HCT116 (cell line): ENCODE measurements at regions not wholly inside any gene's neighbourhood (a gene's known extent, or its start where the extent isn't known, plus 50 kb on each side); places are given as distances from the start of the nearest gene placed in this dataset.

Experiments
- ATAC-seq: fragments of 200-7000 bp; cut with Tn5 transposase; 2 replicates; pipeline ENCODE4 v1.9.1; 2020; ENCODE audit warnings: mild to moderate bottlenecking, moderate library complexity
- BruUV-seq: library from RNA; stranded (reverse); fragments of 400-500 nt; replicated peaks from 2 replicates; lab custom pipeline; 2021; lab: Mats Ljungman, UMichigan
- CTCF ChIA-PET: fragments of 300-600 bp; sonication (Branson Sonifier 250); formaldehyde crosslinking; loops from one replicate; lab custom pipeline; 2021; ENCODE audit warnings: antibody characterized with exemption; lab: Charles Lee
- POLR2A ChIA-PET: fragments of 300-600, 350-600 bp; sonication (Branson Sonifier 250); formaldehyde crosslinking; loops from one replicate; lab custom pipeline; 2021; ENCODE audit warnings: antibody characterized with exemption; lab: Charles Lee
- RAD21 ChIA-PET, 2 experiments: fragments of 300-600 bp; sonication (Branson Sonifier 250); formaldehyde crosslinking; loops; one replicate each; lab custom pipeline; 2023; ENCODE audit warnings: low total read pairs in 2 of 2; ENCODE audit not compliant: uncharacterized antibody in 2 of 2, unreplicated experiment in 2 of 2, low non-redundant PET in 1 of 2; lab: Charles Lee
- DNase-seq: peaks from one replicate; pipeline ENCODE4 v3.0.0-alpha.2; 2010; ENCODE audit warnings: low read depth, low spot score
- H2AFZ ChIP-seq: fragments of 200-600 bp; shearing (Covaris generic), sonication (generic); 2 replicates; pipeline ENCODE4 v1.6.1; 2017; ENCODE audit warnings: low read depth, mixed run types, mixed read lengths, antibody characterized with exemption, low read length; ENCODE audit not compliant: poor library complexity, severe bottlenecking
- H3K27ac ChIP-seq: 2 replicates; pipeline ENCODE4 v1.5.1; 2012; ENCODE audit warnings: low read depth, low read length
- H3K27me3 ChIP-seq: fragments of 200-600 bp; sonication (generic); 2 replicates; pipeline ENCODE4 v1.6.1; 2016; ENCODE audit warnings: mixed run types, low read length, mixed read lengths; ENCODE audit not compliant: insufficient read depth
- H3K36me3 ChIP-seq, 2 experiments: fragments of 200-500 bp in 1 of 2; fragments of 200-600 bp in 1 of 2; sonication (Bioruptor generic) in 1 of 2; sonication (generic) in 1 of 2; 2 replicates each; pipeline versions ENCODE4 v1.5.1 to v1.6.1; 2014 to 2016; ENCODE audit warnings: low read length in 2 of 2, inconsistent platforms in 1 of 2, mixed read lengths in 1 of 2, mixed run types in 1 of 2; ENCODE audit not compliant: insufficient read depth in 2 of 2, control insufficient read depth in 1 of 2
- H3K4me1 ChIP-seq, 2 experiments: fragments of 200-600 bp in 1 of 2; sonication (generic) in 1 of 2; 2 replicates each; pipeline versions ENCODE4 v1.5.1 to v1.6.1; 2012 to 2017; ENCODE audit warnings: low read length in 2 of 2, inconsistent platforms in 1 of 2, mild to moderate bottlenecking in 1 of 2, mixed read lengths in 1 of 2, mixed run types in 1 of 2, moderate library complexity in 1 of 2; ENCODE audit not compliant: insufficient read depth in 2 of 2, control insufficient read depth in 1 of 2
- H3K4me2 ChIP-seq: fragments of 200-600 bp; sonication (generic); 2 replicates; pipeline ENCODE4 v1.6.1; 2017; ENCODE audit warnings: mixed run types, low read length, mixed read lengths
- H3K4me3 ChIP-seq, 2 experiments: fragments of 200-600 bp in 1 of 2; sonication (generic) in 1 of 2; replicated peaks in 1 of 2; 2 replicates each; pipeline ENCODE4 v1.5.1; 2011 to 2016; ENCODE audit warnings: low read length in 2 of 2, control low read depth in 1 of 2, low read depth in 1 of 2, mild to moderate bottlenecking in 1 of 2, mixed read lengths in 1 of 2, mixed run types in 1 of 2
- H3K79me2 ChIP-seq: fragments of 200-600 bp; sonication (generic); 2 replicates; pipeline ENCODE4 v1.6.1; 2017; ENCODE audit warnings: mild to moderate bottlenecking, mixed run types, low read length, moderate library complexity, mixed read lengths; ENCODE audit not compliant: insufficient read depth
- H3K9ac ChIP-seq: fragments of 200-600 bp; sonication (generic); 2 replicates; pipeline ENCODE4 v1.6.1; 2016; ENCODE audit warnings: low read length, mixed read lengths
- H3K9me2 ChIP-seq: fragments of 200-600 bp; sonication (generic), shearing (Covaris generic); 2 replicates; pipeline ENCODE4 v1.6.1; 2017; ENCODE audit warnings: mixed run types, mild to moderate bottlenecking, moderate library complexity; ENCODE audit not compliant: insufficient read depth
- H3K9me3 ChIP-seq, 2 experiments: fragments of 200-500 bp in 1 of 2; fragments of 200-600 bp in 1 of 2; sonication (Bioruptor generic) in 1 of 2; sonication (generic) in 1 of 2; 2 replicates each; pipeline ENCODE4 v1.6.1; 2014 to 2017; ENCODE audit warnings: low read length in 2 of 2, mixed read lengths in 2 of 2, inconsistent platforms in 1 of 2, low read depth in 1 of 2, mild to moderate bottlenecking in 1 of 2, mixed run types in 1 of 2, moderate library complexity in 1 of 2; ENCODE audit not compliant: control insufficient read depth in 1 of 2, insufficient read depth in 1 of 2
- H4K20me1 ChIP-seq: fragments of 200-600 bp; sonication (generic), shearing (Covaris generic); 2 replicates; pipeline ENCODE4 v1.6.1; 2017; ENCODE audit warnings: mixed run types, mild to moderate bottlenecking, moderate library complexity; ENCODE audit not compliant: insufficient read depth
- ATF3 ChIP-seq: IDR thresholded peaks from 2 replicates; pipeline ENCODE4 v1.6.1; 2012
- CEBPB ChIP-seq: IDR thresholded peaks from 2 replicates; pipeline ENCODE4 v1.6.1; 2012; ENCODE audit warnings: low read depth
- EGR1 ChIP-seq: IDR thresholded peaks from 2 replicates; pipeline ENCODE4 v1.6.1; 2012; ENCODE audit warnings: low read depth
- ELF1 ChIP-seq: IDR thresholded peaks from 2 replicates; pipeline ENCODE4 v1.6.1; 2012; ENCODE audit warnings: low read depth, borderline replicate concordance
- EZH2 ChIP-seq: fragments of 200-600 bp; sonication (generic); IDR thresholded peaks from 2 replicates; pipeline ENCODE4 v1.6.1; 2017; ENCODE audit warnings: antibody characterized with exemption, mixed run types
- EZH2phosphoT487 ChIP-seq: fragments of 200-600 bp; IDR thresholded peaks from 2 replicates; pipeline ENCODE4 v1.6.1; 2018; ENCODE audit warnings: antibody characterized with exemption, borderline replicate concordance
- FOSL1 ChIP-seq: IDR thresholded peaks from 2 replicates; pipeline ENCODE4 v1.6.1; 2012; ENCODE audit warnings: low read depth
- JUND ChIP-seq: IDR thresholded peaks from 2 replicates; pipeline ENCODE4 v1.6.1; 2012
- POLR2A ChIP-seq: IDR thresholded peaks from 2 replicates; pipeline ENCODE4 v1.7.0; 2011; ENCODE audit warnings: borderline replicate concordance; ENCODE audit not compliant: insufficient read depth, insufficient read length; ENCODE audit errors: extremely low read depth
- POLR2AphosphoS5 ChIP-seq: IDR thresholded peaks from 2 replicates; pipeline ENCODE4 v1.6.1; 2011; ENCODE audit warnings: mild to moderate bottlenecking, low read depth, low read length, moderate library complexity
- RAD21 ChIP-seq: IDR thresholded peaks from 2 replicates; pipeline ENCODE4 v1.6.1; 2012; ENCODE audit warnings: low read depth, mild to moderate bottlenecking
- REST ChIP-seq: IDR thresholded peaks from 2 replicates; pipeline ENCODE4 v1.6.1; 2012; ENCODE audit warnings: low read depth
- SIN3A ChIP-seq: IDR thresholded peaks from 2 replicates; pipeline ENCODE4 v1.6.1; 2012; ENCODE audit warnings: low read depth
- SP1 ChIP-seq: IDR thresholded peaks from 2 replicates; pipeline ENCODE4 v1.6.1; 2012; ENCODE audit warnings: low read depth
- SRF ChIP-seq: IDR thresholded peaks from 2 replicates; pipeline ENCODE4 v1.6.1; 2012; ENCODE audit warnings: low read depth
- TCF7L2 ChIP-seq: IDR thresholded peaks from 2 replicates; pipeline ENCODE4 v1.7.0; 2011; ENCODE audit warnings: borderline replicate concordance, inconsistent platforms; ENCODE audit not compliant: insufficient read depth, insufficient read length; ENCODE audit errors: extremely low read depth
- YY1 ChIP-seq: IDR thresholded peaks from 2 replicates; pipeline ENCODE4 v1.6.1; 2011; ENCODE audit warnings: low read length, low read depth, moderate library complexity, mild to moderate bottlenecking; ENCODE audit not compliant: insufficient replicate concordance; ENCODE audit errors: extremely low read depth
- ZFX ChIP-seq: fragments of 450-650 bp; IDR thresholded peaks from 2 replicates; pipeline ENCODE4 v1.6.1; 2017
- ZNF274 ChIP-seq: fragments of 200-500 bp; sonication (Bioruptor generic); IDR thresholded peaks from 2 replicates; pipeline ENCODE4 v1.6.1; 2014; ENCODE audit warnings: mild to moderate bottlenecking, low read depth, low read length, inconsistent platforms
- intact Hi-C: fragments of 100-400 bp; cut with micrococcal nuclease; formaldehyde crosslinking; loops from 2 replicates; pipeline ENCODE4 v1.10.0; 2022
- TF ChIP-seq, protein P1 (sequence below): IDR thresholded peaks from 2 replicates; pipeline ENCODE4 v1.6.1; 2012

- ATAC-seq (no peak), DNase-seq (no peak)
- ChIA-PET POLR2A (no interaction called here), RAD21 (no interaction called here), CTCF (no interaction called here)
- Histone ChIP-seq H3K36me3 (no peaks in the 10 kb centered on the region), H3K27ac (no peak overlapping the region), H4K20me1 (no peaks in the 10 kb centered on the region), H2AFZ (no peak overlapping the region), H3K4me2 (no peak overlapping the region), H3K4me3 (no peak overlapping the region), H3K79me2 (no peaks in the 10 kb centered on the region), H3K27me3 (no peaks in the 10 kb centered on the region), H3K4me1 (no peaks in the 10 kb centered on the region), H3K9ac (no peak overlapping the region), H3K9me3 (no peaks in the 10 kb centered on the region), H3K9me2 (no peaks in the 10 kb centered on the region)
- TF ChIP-seq, protein P1, sequence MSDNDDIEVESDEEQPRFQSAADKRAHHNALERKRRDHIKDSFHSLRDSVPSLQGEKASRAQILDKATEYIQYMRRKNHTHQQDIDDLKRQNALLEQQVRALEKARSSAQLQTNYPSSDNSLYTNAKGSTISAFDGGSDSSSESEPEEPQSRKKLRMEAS: no peak
- TF ChIP-seq SIN3A (no peak), ZFX (no peak), TCF7L2 (no peak)
- intact Hi-C loops: no loop called here
- BruUV-seq: no TSS peak
Observed at GRCh38 chr4:28976369-28976768, 1743.8 kb upstream of the PCDH7 start.

DNA sequence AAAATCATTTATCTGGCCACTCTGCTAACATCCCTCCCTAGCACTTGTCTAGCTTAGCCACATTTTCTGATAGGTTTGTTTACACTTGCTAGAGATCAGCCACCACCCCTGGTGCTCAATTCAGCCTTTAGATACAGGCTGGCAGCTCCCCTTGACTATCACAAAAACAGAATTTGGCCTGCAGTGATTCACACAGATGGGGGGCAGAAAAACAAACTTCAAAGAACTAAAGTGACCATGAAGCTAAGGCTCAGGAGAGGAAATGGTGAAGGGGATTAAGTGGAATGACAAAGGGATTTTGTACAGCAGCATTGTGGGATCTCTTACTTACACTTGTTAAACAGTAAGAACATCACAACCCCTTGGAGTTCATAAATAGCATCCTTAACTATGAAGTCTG lies 1718.0 kb upstream of the PCDH7 start:
- no peak overlapping the region for H2AFZ ChIP-seq
- H4K20me1 ChIP-seq: no peaks in the 10 kb centered on the region
- POLR2A ChIA-PET: no interaction called here
- no peak overlapping the region for H3K27ac ChIP-seq
- H3K79me2 ChIP-seq: no peaks in the 10 kb centered on the region
- CTCF ChIA-PET: no interaction called here
- no peak overlapping the region for H3K9ac ChIP-seq
- no peaks in the 10 kb centered on the region for H3K9me3 ChIP-seq
- H3K4me2 ChIP-seq: no peak overlapping the region
- RAD21 ChIA-PET: no interaction called here
- ATAC-seq: no peak
- H3K4me3 ChIP-seq: no peak overlapping the region
- H3K27me3 ChIP-seq: no peaks in the 10 kb centered on the region
- H3K9me2 ChIP-seq: no peaks in the 10 kb centered on the region
- no peaks in the 10 kb centered on the region for H3K4me1 ChIP-seq
- no peaks in the 10 kb centered on the region for H3K36me3 ChIP-seq
- no TSS peak for BruUV-seq
- intact Hi-C loops: no loop called here
- DNase-seq: no peak
- TF ChIP-seq ELF1: no peak
- TF ChIP-seq ATF3: no peak
- TF ChIP-seq JUND: no peak
- TF ChIP-seq SP1: no peak
- TF ChIP-seq FOSL1: no peak
- TF ChIP-seq TCF7L2: no peak
- TF ChIP-seq ZNF274: no peak
- no peak for TF ChIP-seq RAD21
- TF ChIP-seq CEBPB: no peak
- no peak for TF ChIP-seq REST
- TF ChIP-seq POLR2AphosphoS5: no peak
- TF ChIP-seq SIN3A: no peak
- TF ChIP-seq POLR2A: no peak
- no peak for TF ChIP-seq SRF
- TF ChIP-seq EZH2: no peak
- no peak for TF ChIP-seq YY1
- TF ChIP-seq EZH2phosphoT487: no peak
- no peak for TF ChIP-seq EGR1
